HEK293 (cell line): ENCODE measurements at regions not wholly inside any gene's neighbourhood (a gene's known extent, or its start where the extent isn't known, plus 50 kb on each side); places are given as distances from the start of the nearest gene placed in this dataset.

Experiments used
- MYNN ChIP-seq: fragments of 450-650 bp; formaldehyde crosslinking; IDR thresholded peaks from 2 replicates; pipeline ENCODE4 v1.5.1; 2016; ENCODE audit warnings: missing biosample characterization, missing genetic modification characterization, borderline replicate concordance
- ZNF140 ChIP-seq: fragments of 450-650 bp; formaldehyde crosslinking; IDR thresholded peaks from 2 replicates; pipeline ENCODE4 v1.5.1; 2016; ENCODE audit warnings: missing biosample characterization, missing genetic modification characterization
- ZNF549 ChIP-seq: fragments of 450-650 bp; IDR thresholded peaks from 2 replicates; pipeline ENCODE4 v1.5.1; 2018; ENCODE audit warnings: missing biosample characterization, missing genetic modification characterization, mild to moderate bottlenecking, inconsistent platforms, moderate library complexity
- TF ChIP-seq, protein P1 (sequence below): fragments of 450-650 bp; formaldehyde crosslinking; IDR thresholded peaks from 2 replicates; pipeline ENCODE4 v1.5.1; 2016; ENCODE audit warnings: missing biosample characterization, missing genetic modification characterization

DNA sequence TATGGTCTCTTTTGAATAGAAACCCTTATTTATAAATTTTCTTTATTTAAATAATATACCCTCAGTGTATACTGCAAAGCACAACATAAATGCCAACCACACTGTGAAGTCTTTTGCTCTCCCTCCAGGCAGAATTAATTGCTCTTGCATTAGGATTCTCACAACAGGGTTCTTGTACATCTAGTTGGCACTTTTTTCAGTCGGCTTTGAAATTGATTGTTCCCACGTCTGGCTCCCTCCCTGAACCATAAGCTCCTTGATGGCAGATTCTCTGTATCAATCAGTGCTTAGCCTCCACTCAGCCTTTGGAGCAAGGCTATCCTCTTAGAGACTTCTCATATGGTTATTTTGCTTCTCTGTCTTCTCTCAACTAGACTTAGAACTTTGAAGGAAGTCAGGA lies 288.0 kb upstream of the POU3F2 start:
- TF ChIP-seq ZNF140 (tag by site-specific recombination), result no peak
- TF ChIP-seq MYNN (tag by site-specific recombination), result no peak
- no peak for TF ChIP-seq ZNF549
- TF ChIP-seq, protein P1, sequence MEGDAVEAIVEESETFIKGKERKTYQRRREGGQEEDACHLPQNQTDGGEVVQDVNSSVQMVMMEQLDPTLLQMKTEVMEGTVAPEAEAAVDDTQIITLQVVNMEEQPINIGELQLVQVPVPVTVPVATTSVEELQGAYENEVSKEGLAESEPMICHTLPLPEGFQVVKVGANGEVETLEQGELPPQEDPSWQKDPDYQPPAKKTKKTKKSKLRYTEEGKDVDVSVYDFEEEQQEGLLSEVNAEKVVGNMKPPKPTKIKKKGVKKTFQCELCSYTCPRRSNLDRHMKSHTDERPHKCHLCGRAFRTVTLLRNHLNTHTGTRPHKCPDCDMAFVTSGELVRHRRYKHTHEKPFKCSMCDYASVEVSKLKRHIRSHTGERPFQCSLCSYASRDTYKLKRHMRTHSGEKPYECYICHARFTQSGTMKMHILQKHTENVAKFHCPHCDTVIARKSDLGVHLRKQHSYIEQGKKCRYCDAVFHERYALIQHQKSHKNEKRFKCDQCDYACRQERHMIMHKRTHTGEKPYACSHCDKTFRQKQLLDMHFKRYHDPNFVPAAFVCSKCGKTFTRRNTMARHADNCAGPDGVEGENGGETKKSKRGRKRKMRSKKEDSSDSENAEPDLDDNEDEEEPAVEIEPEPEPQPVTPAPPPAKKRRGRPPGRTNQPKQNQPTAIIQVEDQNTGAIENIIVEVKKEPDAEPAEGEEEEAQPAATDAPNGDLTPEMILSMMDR (tag by site-specific recombination), result no peak
